NCI-H2171 (cell line): ENCODE measurements at regions not wholly inside any gene's neighbourhood (a gene's known extent, or its start where the extent isn't known, plus 50 kb on each side); places are given as distances from the start of the nearest gene placed in this dataset.
"Not testable (repeated sequence)": the region's sequence is repeated elsewhere in the genome, so short reads cannot be mapped to it uniquely, and the experiment has no call there.

Experiments
- DNase-seq: peaks from one replicate; lab custom pipeline; 2025; lab: John Stamatoyannopoulos, UW

DNA sequence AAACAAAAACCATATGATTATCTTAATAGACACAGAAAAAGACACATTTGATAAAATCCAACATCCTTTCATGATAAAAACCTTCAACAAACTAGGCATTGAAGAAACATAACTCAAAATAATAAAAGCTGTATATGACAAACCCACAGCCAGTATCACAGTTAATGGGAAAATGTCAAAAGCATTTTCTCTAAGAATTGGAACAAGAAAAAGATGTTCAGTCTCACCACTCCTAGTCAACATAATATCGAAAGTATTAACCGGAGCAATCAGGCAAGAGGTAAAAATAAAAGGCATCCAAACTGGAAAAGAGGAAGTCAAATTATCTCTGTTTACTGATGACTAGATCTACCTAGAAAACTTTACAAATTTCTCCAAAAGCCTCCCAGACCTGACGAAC lies 684.2 kb upstream of the SPRY2 start:
- DNase-seq, result no peak

DNA sequence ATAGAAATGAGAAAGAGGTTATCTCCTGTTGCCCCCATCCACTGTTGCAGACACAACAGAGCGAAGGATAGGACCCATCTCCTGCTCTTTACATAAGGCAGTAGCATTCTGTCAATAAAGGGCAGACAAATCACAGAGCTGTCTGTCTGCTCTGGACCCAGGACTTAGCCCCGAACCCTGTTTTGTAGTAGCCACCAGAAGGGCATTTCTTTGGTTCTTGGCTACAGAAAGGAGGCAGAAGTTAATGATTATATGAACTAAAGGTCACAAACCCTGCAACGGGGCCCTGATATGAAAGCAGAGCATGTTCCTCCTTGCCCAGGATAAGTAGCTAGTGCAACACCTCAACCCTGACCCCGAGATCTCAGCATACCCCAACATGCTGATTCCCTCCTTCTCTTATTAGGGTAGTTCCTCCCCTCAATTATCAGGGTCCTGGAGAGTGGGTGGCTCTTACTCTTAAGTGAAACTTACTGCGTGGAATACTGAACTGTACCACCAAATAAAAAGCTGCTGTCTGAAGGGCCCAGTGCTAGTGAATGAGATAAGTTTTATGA lies 680.4 kb upstream of the SPRY2 start:
- no peak for DNase-seq

DNA sequence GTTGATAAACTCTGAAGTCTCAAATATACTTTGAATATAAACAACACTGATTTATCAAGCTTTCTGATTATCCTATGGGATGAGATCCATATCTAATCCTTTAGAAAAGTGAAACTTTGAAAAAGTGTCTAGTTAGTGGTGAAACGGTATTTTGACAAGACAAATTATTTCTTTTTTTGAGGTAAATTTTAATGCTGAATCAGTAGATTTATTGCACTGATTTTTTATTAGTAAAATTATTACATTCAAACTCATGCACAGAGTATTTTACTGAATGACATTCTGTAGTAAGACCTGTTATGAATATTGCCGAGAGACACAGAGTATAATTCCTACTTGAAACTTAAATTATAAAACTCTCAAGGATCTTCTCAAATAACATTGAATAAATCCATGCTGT lies 679.1 kb upstream of the SPRY2 start:
- no peak for DNase-seq

DNA sequence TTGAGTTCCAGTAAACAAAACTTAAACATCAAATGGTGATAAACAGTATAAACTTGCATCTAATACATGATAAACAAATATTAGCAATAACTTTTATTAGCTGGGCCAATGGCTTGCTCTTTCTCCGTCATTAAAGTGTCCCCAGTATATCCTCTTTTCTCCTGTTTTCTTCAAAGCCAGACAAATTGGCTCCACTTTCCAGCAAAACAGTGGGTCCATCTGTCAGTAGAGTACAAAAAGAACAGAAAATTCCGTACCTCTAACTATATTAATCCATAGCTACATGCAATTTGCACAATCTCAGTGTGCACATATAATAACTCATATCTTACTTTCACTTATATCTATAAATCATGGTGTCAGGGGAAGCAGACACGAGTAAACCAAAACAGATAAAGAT lies 678.0 kb upstream of the SPRY2 start:
- no peak for DNase-seq

DNA sequence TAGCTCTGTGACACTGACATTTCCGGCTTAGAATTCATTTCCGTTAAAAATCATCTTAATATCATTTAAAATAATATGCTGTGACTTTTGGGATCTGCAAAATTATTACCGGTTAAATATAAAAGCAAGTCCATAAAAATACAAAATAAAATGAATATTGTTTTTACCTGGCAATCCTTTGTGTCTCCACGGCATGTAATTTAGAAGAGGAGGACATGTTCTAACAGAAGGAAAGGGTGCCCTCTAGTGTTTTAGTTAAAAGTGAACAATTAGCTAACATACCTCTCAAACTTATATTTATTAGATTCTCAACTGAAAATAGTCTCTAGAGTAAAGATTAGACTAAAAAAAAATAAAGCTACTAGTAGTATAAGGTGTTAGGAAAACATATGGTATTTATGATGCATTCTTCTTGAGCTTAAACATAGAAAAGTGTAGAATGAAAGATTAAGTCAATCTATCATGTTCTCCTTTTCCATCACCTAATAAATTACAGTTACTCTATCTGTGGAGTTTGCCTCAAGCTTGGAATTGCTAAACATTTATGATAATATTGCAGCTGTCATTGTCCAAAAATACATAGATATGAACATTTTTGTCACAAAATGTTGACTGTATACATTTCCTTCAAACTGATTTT lies 676.7 kb upstream of the SPRY2 start:
- peak; percentile 12 for DNase-seq

DNA sequence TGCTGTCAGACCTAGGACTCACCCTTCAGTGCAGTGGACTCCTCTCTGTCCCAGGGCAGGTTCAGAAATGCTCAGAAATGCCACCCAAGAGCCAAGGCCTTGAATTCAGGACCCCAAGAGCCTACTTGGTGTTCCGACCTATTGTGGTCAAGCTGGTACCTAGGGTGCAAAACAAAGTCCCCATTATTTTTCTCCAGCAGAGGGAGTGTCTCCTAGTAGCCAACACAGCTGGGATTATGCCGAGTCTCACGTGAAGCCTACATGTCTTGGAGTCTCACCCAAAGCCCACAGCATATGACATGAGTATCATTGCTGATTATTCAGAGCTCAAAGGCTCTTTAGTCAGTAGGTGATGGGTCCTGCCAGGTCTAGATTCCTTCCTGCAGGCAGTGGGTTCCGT lies 671.1 kb upstream of the SPRY2 start:
- no peak for DNase-seq

DNA sequence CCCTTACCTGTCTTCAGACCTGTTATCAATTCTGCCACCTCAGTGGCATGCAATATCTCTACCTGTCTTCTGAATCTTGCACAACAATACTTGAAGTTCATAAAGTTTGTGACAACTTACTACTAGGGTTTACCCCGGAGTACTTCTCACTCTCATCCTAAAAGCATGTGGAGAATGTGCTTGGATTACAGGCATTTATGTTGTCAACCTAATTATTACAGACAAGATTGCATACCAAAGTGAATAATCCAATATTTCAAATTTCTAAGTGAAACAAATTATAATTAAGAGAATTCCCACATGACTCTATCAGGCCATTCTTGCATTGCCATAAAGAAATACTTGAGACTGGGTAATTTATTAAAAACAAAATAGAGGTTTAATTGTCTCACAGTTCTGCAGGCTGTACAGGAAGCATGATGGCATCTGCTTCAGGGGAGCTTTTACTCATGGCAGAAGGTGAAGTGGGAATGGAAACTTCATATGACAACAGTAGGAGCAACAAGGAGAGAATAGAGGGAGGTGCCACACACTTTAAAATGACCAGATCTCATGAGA lies 661.0 kb upstream of the SPRY2 start:
- no peak for DNase-seq

DNA sequence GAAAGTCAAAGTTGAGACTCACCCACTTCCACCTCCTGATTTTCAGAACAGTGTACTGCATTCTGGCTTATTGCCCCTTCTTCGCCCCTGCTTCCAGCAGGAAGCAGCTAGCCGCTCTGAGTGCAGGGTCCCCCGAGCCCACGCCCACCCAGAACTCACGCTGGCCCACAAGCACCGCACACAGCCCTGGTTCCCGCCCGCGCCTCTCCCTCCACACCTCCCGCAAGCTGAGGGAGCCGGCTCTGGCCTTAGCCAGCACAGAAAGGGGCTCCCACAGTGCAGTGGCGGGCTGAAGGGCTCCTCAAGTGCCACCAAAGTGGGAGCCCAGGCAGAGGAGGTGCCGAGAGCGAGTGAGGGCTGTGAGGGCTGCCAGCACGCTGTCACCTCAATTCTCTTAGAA lies 657.7 kb upstream of the SPRY2 start:
- not testable (repeated sequence) for DNase-seq

DNA sequence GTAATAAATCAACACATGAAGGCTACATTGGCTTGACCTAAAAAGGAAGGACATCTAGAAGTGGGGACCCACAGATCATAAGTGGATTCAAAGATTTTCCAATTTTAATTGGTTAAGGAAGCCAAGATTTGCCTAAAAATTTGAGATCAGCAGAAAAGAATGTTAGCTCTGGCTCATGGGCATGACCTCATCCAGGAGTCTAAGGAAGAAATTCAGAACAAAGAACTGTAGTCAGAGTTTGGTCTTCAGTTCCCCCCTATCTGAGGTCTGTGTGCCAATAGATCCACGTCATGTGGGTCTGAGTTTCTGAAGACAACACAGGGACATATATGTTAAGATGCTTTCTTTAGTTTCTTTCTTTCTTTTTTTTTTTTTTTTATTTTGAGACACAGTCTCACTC lies 648.8 kb upstream of the SPRY2 start:
- no peak for DNase-seq

DNA sequence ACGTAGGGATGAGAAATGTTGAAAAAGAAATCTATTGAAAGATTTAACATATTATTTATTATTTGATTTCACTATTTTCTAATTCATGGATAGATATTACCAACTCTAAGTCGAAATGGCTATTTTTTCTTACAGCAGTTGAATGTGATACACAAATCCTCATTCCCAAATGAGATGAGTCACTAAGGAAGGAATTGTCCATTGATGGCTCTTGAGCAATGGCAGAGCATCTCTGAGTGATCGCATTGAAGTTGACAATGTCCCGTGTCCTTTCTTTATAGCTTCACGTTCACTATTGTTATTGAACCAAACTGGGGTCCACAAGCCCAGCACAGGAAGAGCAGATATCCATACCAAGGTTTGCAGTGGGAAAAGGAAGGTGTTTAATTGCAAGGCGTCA lies 648.3 kb upstream of the SPRY2 start:
- DNase-seq, result no peak

DNA sequence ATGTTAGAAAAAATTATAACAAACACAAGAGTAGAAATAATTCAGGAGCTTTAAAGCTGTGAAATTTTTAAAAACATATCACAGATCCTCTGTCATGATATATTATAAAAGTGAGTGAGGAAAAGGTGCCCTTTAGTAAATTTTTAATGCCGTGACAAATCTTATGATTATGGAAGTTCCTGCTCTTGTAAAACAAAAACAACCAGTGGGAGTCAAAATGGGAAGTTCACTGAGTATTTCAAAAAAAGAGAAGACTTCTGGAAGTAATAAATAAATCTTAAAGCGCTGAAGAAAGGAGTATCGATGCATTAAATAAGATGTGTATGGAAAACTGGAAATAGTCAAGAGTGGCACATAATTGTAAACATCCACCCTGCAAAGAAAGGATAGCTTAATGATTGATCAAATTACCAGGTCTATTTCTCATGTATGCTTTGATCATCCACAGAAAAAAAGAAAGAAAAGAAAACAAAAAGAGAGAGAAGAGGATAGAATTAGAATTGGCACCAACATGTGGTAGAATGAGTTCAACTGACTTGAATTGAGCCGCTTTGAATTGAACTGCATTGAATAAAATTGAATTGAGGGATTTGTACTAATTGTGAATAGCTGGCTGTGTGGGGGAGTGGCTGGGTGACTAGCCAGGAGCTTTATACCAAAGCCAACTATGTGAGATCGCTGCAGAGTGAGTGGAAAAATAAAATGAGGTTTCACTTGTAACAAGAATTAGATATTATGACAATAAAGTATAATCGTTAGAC lies 647.6 kb upstream of the SPRY2 start:
- no peak for DNase-seq

DNA sequence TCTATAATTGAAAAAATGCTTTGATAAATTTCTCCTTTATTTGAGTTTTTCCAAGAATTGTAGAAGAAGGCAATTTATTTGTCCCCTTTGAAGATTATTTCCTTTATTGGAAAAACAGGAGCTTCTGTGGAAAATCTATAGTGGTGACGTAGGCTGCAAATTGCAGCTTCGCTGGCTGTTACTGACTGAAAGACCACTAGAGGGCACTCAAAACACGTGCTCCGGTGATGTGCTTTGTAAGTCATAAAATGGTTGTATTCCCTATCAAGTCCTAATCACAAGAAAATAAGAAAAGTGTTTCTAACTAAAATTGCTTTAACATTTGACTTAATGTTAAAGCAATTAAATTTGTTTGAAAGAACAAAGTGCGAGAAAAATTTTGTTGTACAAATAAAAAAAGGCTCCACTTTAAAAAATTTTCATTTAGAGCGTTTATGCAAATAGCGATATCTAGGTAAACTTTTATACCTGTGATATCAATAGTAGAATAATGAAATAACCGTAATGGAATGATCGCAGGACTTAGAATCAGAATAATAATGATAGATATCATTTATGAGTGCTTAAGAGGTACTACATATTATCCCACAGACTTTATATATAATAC lies 638.2 kb upstream of the SPRY2 start:
- DNase-seq, result peak; percentile 15

DNA sequence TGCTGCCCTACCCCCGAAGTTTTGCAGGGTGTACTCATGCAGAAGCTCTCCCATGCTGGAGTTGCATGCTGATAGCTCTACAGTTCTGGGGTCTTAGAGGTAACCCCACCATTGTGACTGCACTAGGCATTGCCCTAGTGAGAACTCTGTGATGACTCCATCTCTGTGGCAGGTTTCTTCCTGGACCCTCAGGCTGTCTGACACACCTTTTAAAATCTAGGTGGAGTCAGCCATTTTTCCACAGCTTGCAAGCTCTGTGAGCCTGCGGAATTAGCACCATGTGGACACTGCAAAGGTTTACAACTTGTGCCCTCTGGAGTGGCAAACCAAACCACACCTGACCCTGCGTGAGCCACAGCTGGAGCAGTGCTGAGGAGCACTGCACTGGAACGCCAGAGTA lies 636.2 kb upstream of the SPRY2 start:
- DNase-seq, result no peak

DNA sequence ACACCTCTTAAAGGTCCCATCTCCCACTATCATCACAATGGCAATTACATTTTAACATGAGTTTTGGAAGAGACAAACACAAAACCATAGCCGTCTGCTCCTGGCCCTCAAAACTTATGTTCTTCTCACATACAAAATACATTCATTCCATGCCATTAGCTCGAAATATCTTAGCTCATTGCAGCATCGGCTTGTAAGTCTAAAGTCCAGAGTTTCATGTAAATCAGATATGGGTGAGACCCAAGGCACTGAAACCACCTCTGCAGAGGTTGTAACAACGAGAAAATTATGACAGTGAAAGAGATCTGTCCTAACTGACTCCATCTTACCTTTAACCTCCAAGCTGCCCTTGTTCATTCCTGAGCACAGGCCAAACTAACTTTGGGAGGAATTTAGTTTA lies 635.0 kb upstream of the SPRY2 start:
- no peak for DNase-seq

DNA sequence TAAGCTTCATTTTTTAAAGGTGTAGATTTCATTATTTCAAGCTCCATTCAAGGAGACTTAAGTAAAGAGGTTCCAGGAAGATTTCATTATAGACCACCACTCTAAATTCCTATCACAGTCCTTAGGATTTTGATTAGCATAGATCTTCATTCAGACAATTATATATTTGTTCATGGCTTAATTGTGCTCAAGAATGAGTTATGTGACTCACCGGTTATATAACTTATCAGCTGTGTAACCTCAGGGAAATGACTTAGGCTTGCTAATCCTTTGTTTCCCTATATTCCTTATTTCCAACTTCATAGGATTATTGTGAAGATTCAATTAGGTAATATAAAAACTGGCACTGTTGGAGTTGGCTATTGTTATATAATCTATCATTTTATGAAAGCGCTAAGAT lies 632.8 kb upstream of the SPRY2 start:
- DNase-seq, result no peak

DNA sequence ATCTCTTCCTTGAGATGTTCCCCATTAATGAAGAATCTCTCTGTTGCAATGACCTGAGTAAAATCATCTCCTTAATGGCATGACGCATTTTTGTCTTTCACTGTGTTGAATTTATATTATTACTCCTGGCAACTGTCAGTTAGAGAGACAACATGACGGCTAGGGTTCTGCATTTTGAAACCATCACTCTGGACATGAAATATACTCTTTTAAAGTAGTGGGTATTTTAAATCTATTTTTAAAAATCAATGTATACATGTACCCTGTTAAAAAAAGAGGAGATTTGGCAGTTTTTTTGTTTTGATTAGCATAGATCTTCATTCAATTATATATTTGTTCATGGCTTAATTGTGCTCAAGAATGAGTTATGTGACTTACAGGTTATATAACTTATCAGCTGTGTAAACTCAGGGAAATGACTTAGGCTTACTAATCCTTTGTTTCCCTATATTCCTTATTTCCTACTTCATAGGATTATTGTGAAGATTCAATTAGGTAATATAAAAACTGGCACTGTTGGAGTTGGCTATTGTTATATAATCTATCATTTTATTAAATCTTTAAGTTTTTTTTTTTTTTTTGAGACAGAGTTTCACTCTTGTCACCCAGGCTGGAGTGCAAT lies 632.0 kb upstream of the SPRY2 start:
- no peak for DNase-seq

DNA sequence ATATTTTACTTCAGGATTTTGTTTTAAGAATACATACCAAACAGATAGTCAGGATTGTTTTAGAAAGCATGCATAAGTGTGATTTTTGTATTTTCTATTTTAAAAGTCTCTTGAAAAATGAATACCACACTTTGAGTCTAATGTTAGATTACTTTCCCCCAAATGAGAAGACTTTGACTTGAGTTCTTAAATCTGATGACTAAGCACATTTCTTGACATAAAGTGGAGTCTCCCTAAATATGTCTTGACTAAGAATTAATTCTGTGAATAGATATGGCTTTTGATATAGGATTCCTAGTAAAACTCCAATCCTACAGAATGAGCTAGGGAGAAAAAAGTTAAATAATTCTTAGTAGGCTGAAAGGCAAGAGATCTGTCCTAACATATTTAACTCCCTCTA lies 624.2 kb upstream of the SPRY2 start:
- DNase-seq, result no peak

DNA sequence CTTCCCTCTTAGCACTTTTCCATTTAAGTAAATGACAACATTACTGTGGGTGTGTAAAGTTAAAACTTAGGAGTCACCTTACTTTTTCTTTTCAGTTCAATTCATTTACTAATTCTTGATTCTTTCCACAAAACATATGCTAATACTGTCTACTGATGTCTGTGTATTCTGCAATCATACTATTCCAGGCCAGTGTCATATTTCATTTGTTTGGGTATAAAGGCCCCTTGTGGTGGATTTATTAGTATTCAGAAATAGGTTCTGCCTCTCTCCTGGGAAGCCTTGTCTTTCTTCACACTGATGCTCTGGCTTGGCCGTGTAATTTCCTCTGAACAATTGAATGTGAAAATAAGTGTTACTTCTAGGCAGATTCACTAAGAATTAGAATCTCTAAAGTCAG lies 621.9 kb upstream of the SPRY2 start:
- DNase-seq, result no peak

DNA sequence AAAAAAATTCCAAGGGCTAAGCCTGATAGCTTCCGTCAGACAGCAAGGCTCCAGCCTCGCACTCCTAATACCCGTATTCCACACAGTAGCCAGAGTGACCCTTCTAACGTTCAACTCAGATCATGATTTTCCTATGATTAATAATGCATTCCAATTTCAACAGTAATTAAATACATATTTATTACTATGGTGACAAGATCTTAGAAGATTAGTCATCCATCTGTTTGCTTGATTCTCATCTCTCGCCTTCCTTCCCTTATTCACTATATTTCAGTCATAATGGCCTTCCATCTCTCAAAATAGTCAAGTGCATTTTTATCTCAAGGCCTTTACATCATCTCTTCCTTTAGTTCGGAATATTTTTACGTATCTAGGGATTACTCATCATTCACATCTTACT lies 621.2 kb upstream of the SPRY2 start:
- DNase-seq, result no peak

DNA sequence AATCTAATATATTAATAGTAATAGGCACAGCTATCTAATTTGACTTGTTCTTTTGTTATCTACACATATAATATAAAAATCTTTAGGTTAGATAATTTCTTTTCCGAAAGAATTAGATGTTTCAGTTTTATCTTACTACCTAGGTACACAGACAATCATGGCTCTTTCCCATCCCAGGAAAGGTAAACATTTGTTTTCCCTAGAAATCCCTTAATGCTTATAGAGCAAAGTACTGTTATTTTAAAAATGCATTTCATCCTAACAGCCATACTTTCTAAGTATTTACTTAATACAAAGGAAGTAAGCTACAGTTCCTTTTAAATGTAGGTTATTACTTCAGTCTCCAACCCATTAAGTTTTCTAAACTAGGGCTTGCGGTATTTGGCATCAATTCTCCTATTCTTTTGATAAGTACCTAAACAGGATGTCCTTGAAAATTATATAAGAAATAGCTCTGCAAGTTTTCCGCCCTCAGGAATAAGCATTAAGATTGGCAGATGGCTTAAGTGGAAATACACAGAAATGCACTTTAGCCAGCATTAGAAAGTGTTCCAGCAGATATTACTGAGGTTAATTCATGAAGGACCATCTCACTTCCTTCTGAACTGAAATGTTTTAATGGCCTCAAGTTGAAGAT lies 616.2 kb upstream of the SPRY2 start:
- no peak for DNase-seq

DNA sequence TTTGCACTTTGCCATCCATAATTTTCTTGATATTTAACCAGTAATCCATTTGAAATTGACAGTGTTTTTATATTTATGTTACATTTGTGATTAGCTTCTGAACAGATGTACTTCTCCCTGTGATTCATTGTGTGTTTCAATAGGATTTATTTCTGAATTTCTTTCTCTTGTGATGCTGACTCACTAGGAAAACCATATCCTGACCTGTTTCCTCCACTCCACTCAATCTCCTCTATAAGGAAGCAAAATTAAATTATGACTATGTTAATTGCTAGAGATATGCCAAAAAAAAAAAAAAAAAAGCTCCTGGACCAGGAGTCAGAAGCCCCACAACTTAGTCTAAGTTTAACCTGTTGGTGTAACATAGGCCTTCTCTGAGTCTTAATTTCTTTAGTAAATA lies 614.6 kb upstream of the SPRY2 start:
- no peak for DNase-seq

DNA sequence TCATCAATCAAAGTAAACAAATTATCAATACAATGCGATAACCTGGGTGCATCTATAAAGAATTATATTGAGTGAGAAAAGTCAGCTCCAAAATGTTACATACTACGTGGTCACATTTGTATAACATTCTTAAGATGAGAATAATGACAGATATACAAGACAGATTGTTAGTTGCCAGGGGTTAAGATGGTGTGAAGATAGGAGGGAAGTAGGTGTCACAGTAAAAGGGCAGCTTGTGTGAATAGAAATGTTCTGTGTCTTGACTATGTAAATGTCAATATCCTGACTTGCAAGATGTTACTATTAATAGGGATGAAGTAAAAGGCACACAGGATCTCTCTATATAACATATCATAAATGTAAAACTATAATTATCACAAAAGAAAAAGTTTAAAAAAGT lies 611.2 kb upstream of the SPRY2 start:
- DNase-seq, result no peak
